Activated CD4-positive, alpha-beta T cell treated with anti-CD3 and anti-CD28 coated beads, Interleukin-2, amount 10 ng/mL, durations not matched to agents 24 days and 14 days (primary cell): ENCODE measurements at regions not wholly inside any gene's neighbourhood (a gene's known extent, or its start where the extent isn't known, plus 50 kb on each side); places are given as distances from the start of the nearest gene placed in this dataset.

Source experiments
- DNase-seq: peaks from one replicate; pipeline ENCODE4 v3.0.0; 2022
- H3K27ac Mint-ChIP-seq: one replicate; pipeline ENCODE4 v1.8.0; 2022; ENCODE audit warnings: mild to moderate bottlenecking, mixed read lengths
- H3K27me3 Mint-ChIP-seq: one replicate; pipeline ENCODE4 v1.8.0; 2022; ENCODE audit warnings: mixed read lengths
- H3K36me3 Mint-ChIP-seq: one replicate; pipeline ENCODE4 v1.8.0; 2022; ENCODE audit warnings: low read depth, mild to moderate bottlenecking, mixed read lengths
- H3K4me1 Mint-ChIP-seq: one replicate; pipeline ENCODE4 v1.8.0; 2021; ENCODE audit warnings: mixed read lengths
- H3K4me3 Mint-ChIP-seq: one replicate; pipeline ENCODE4 v1.8.0; 2022; ENCODE audit warnings: mild to moderate bottlenecking, moderate library complexity, mixed read lengths
- H3K9me3 Mint-ChIP-seq: one replicate; pipeline ENCODE4 v1.8.0; 2021; ENCODE audit warnings: mixed read lengths
- intact Hi-C: fragments of 100-400 bp; cut with micrococcal nuclease; formaldehyde crosslinking; loops from one replicate; pipeline ENCODE4 v1.15.1; 2023

- intact Hi-C loops = no loop called here
- Mint-ChIP-seq H3K27ac (no peak overlapping the region), H3K27me3 (no peaks in the 10 kb centered on the region), H3K36me3 (no peaks in the 10 kb centered on the region), H3K9me3 (no peaks in the 10 kb centered on the region), H3K4me3 (no peak overlapping the region), H3K4me1 (no peaks in the 10 kb centered on the region)
- DNase-seq = no peak
Measured at GRCh38 chr10:125442856-125443540, 240.0 kb downstream of the TEX36 start.

DNA sequence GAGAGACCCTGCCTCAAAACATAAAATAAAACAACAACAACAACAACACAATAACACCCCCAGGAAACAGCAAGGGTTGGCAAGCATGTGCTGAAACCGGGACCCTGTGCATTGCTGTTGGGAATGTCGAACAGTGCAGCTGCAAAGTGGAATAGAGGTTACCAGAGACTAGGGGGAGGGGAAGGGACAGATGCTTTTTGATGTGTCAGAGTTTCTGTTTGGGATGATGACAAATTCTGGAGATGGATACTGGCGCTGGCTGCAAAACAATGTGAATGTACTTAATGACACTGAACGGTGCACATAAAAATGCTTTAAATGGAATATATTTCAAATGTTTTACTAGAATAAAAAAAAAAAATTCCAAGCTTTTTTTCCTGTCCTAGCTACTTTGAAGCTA is 241.8 kb downstream of the TEX36 start:
- no peaks in the 10 kb centered on the region for H3K4me1 Mint-ChIP-seq
- no peak overlapping the region for H3K4me3 Mint-ChIP-seq
- no peaks in the 10 kb centered on the region for H3K27me3 Mint-ChIP-seq
- intact Hi-C loops = no loop called here
- H3K9me3 Mint-ChIP-seq = no peaks in the 10 kb centered on the region
- no peak for DNase-seq
- no peak overlapping the region for H3K27ac Mint-ChIP-seq
- no peaks in the 10 kb centered on the region for H3K36me3 Mint-ChIP-seq

DNA sequence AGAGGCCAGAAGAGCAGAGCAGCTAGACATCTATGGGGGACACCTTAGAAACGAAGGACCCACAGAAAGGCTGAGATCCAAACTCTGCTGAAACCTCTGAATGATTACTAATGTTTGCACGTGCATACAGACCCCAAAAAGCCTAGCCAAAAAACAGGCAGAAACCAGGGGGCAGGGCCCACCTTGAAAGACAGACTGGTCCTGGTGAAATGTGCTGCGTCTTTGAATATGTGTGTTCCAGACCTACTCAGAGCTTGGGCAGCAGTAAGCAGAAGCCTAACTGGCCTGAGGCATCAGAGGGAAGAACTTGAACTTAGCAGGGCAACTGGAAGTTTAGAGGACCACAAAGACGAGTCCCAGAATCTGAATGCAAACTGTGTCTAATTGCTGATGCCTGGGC is 251.8 kb downstream of the TEX36 start:
- H3K9me3 Mint-ChIP-seq = no peaks in the 10 kb centered on the region
- DNase-seq = no peak
- H3K4me1 Mint-ChIP-seq = no peaks in the 10 kb centered on the region
- H3K27me3 Mint-ChIP-seq = no peaks in the 10 kb centered on the region
- intact Hi-C loops = no loop called here
- no peak overlapping the region for H3K4me3 Mint-ChIP-seq
- no peak overlapping the region for H3K27ac Mint-ChIP-seq
- no peaks in the 10 kb centered on the region for H3K36me3 Mint-ChIP-seq

DNA sequence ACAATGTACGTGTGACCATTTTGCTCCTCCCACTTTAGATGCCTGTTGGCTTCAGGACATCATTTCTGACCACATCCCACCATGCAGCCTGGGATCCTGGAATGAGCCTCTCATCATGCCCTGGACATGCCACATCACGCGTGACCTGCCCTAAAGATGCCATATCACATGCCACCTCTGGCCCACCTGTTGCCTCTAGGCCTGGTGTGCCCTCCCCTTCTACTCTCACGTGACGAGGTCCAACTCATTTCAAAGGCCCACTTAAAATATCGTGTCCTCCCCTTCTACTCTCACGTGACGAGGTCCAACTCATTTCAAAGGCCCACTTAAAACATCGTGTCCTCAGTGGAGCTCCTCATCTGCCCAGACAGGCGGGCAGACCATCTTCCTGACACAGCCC is 254.9 kb downstream of the TEX36 start:
- Mint-ChIP-seq H3K4me3 (no peak overlapping the region), H3K36me3 (no peaks in the 10 kb centered on the region)
- intact Hi-C loops = no loop called here

DNA sequence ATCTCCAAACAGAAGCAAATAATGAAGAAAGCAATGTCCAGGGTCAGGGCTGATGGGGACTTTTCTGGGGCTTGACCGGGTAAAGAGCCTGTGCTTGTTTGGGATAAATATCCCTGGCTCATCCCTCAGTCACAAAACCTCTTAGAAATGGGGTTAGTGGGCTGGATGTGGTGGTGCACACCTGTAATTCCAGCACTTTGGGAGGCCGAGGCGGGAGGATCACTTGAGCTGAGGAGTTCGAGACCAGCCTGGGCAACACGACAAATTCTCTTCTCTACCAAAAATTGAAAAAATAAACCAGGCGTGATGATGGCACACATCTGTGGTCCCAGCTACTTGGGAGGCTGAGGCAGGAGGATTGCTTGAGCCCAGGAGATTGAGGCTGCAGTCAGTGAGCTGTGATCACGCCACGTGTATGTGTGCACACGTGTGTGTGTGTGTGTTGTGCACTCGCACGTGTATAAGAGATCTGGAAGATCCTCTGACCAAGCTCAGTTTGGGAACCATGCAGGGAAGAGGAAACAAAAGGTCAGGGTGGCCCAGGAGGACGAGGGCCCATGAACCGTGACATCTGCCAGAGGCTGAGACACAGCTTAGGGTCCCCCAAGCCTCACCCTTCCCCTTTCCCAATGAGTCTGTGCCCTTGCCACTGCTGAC is 258.6 kb downstream of the TEX36 start:
- Mint-ChIP-seq H3K27ac (no peak overlapping the region), H3K9me3 (no peaks in the 10 kb centered on the region), H3K27me3 (no peaks in the 10 kb centered on the region), H3K4me1 (no peaks in the 10 kb centered on the region), H3K4me3 (no peak overlapping the region), H3K36me3 (no peaks in the 10 kb centered on the region)
- intact Hi-C loops = no loop called here
- DNase-seq = no peak

More for the DNA sequence above, 254.9 kb downstream of the TEX36 start:
- Mint-ChIP-seq H3K27ac (no peak overlapping the region), H3K9me3 (no peaks in the 10 kb centered on the region), H3K4me1 (no peaks in the 10 kb centered on the region), H3K27me3 (no peaks in the 10 kb centered on the region)
- DNase-seq = no peak

GRCh38 chr10:125423569-125423968 is 259.4 kb downstream of the TEX36 start:
- no peaks in the 10 kb centered on the region for H3K36me3 Mint-ChIP-seq
- no peak for DNase-seq
- no peak overlapping the region for H3K27ac Mint-ChIP-seq
- H3K4me1 Mint-ChIP-seq = no peaks in the 10 kb centered on the region
- intact Hi-C loops = no loop called here
- H3K27me3 Mint-ChIP-seq = no peaks in the 10 kb centered on the region
- H3K9me3 Mint-ChIP-seq = no peaks in the 10 kb centered on the region
- H3K4me3 Mint-ChIP-seq = no peak overlapping the region

DNA sequence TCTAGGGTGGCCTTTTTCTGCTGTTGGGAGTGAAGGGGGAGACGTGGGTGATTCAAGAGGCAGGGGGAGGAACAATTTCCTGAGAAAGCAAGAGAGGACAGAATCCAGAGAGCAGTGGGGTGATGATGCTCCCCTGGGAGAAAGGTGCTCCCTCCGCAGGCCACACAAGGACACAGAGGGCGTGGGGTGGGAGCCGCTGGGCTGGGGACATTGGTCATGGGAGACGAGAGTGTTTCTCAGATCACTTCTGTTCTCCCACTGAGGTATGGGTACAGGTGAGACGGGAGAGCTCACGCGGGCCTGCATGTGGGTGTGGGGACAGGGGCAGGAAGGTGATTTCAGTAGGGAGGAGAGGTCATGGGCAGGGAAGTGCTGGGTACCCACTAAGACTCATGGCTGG is 259.5 kb upstream of the CTBP2 start:
- no peaks in the 10 kb centered on the region for H3K9me3 Mint-ChIP-seq
- no peak overlapping the region for H3K27ac Mint-ChIP-seq
- H3K27me3 Mint-ChIP-seq = no peaks in the 10 kb centered on the region
- intact Hi-C loops = no loop called here
- no peak for DNase-seq
- H3K4me3 Mint-ChIP-seq = no peak overlapping the region
- no peaks in the 10 kb centered on the region for H3K36me3 Mint-ChIP-seq
- no peaks in the 10 kb centered on the region for H3K4me1 Mint-ChIP-seq

GRCh38 chr10:125419146-125419545 is 258.8 kb upstream of the CTBP2 start:
- H3K9me3 Mint-ChIP-seq = no peaks in the 10 kb centered on the region
- no peaks in the 10 kb centered on the region for H3K27me3 Mint-ChIP-seq
- no peak overlapping the region for H3K4me3 Mint-ChIP-seq
- intact Hi-C loops = no loop called here
- no peak for DNase-seq
- H3K36me3 Mint-ChIP-seq = no peaks in the 10 kb centered on the region
- H3K27ac Mint-ChIP-seq = no peak overlapping the region
- H3K4me1 Mint-ChIP-seq = no peaks in the 10 kb centered on the region

- intact Hi-C loops = no loop called here
- H3K36me3 Mint-ChIP-seq = no peaks in the 10 kb centered on the region
- H3K9me3 Mint-ChIP-seq = no peaks in the 10 kb centered on the region
- H3K4me3 Mint-ChIP-seq = no peak overlapping the region
- H3K27me3 Mint-ChIP-seq = no peaks in the 10 kb centered on the region
- H3K27ac Mint-ChIP-seq = no peak overlapping the region
- DNase-seq = no peak
- no peaks in the 10 kb centered on the region for H3K4me1 Mint-ChIP-seq
Measured at GRCh38 chr10:125417605-125418004, 257.2 kb upstream of the CTBP2 start.

GRCh38 chr10:125415964-125416363 is 255.6 kb upstream of the CTBP2 start:
- Mint-ChIP-seq H3K36me3 (no peaks in the 10 kb centered on the region), H3K9me3 (no peaks in the 10 kb centered on the region), H3K4me3 (no peak overlapping the region), H3K27ac (no peak overlapping the region), H3K27me3 (no peaks in the 10 kb centered on the region), H3K4me1 (no peaks in the 10 kb centered on the region)
- DNase-seq = no peak
- intact Hi-C loops = no loop called here

GRCh38 chr10:125415006-125415633 is 254.8 kb upstream of the CTBP2 start:
- DNase-seq = no peak
- intact Hi-C loops = no loop called here
- H3K27me3 Mint-ChIP-seq = no peaks in the 10 kb centered on the region
- H3K36me3 Mint-ChIP-seq = no peaks in the 10 kb centered on the region
- H3K4me3 Mint-ChIP-seq = no peak overlapping the region
- no peak overlapping the region for H3K27ac Mint-ChIP-seq
- no peaks in the 10 kb centered on the region for H3K9me3 Mint-ChIP-seq
- no peaks in the 10 kb centered on the region for H3K4me1 Mint-ChIP-seq

GRCh38 chr10:125411724-125412123 is 251.4 kb upstream of the CTBP2 start:
- Mint-ChIP-seq H3K9me3 (no peaks in the 10 kb centered on the region), H3K4me1 (no peaks in the 10 kb centered on the region), H3K36me3 (no peaks in the 10 kb centered on the region), H3K27me3 (no peaks in the 10 kb centered on the region), H3K4me3 (no peak overlapping the region), H3K27ac (no peak overlapping the region)
- no peak for DNase-seq
- intact Hi-C loops = no loop called here

DNA sequence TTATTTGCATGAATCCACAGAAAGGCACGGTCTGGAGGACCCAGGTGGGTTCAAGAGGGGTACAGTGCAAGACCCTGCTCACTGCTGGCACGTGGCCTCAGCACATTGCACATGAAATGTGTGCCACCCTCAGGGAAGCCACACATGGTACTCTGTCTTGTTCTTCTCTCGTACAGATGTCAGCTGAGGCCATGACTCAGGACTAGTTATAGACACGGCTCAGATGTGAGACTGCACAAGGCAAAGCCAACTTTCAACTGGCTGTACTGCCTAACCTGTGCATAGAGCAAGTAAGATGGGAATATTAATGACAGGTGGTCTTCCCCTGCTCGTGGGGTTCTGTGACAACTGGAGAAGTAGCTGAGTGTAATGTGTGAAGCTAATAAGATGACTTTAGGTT is 249.4 kb upstream of the CTBP2 start:
- no peaks in the 10 kb centered on the region for H3K9me3 Mint-ChIP-seq
- H3K36me3 Mint-ChIP-seq = no peaks in the 10 kb centered on the region
- no peak overlapping the region for H3K27ac Mint-ChIP-seq
- no peaks in the 10 kb centered on the region for H3K4me1 Mint-ChIP-seq
- no peak for DNase-seq
- H3K27me3 Mint-ChIP-seq = no peaks in the 10 kb centered on the region
- intact Hi-C loops = no loop called here
- H3K4me3 Mint-ChIP-seq = no peak overlapping the region

GRCh38 chr10:125407557-125407956 is 247.2 kb upstream of the CTBP2 start:
- H3K4me3 Mint-ChIP-seq = no peak overlapping the region
- peaks cover 5% of the 10 kb centered on the region for H3K9me3 Mint-ChIP-seq
- DNase-seq = no peak
- H3K27ac Mint-ChIP-seq = no peak overlapping the region
- intact Hi-C loops = no loop called here
- H3K36me3 Mint-ChIP-seq = no peaks in the 10 kb centered on the region
- H3K4me1 Mint-ChIP-seq = no peaks in the 10 kb centered on the region
- H3K27me3 Mint-ChIP-seq = no peaks in the 10 kb centered on the region
